GM20000 (cell line): ENCODE measurements at regions not wholly inside any gene's neighbourhood (a gene's known extent, or its start where the extent isn't known, plus 50 kb on each side); places are given as distances from the start of the nearest gene placed in this dataset.

ENCODE experiments used
- DNase-seq: peaks from one replicate; pipeline ENCODE4 v3.0.0; 2012; ENCODE audit warnings: low spot score
- CTCF ChIP-seq: IDR thresholded peaks from 2 replicates; pipeline ENCODE4 v1.5.1; 2012; ENCODE audit warnings: mild to moderate bottlenecking, control low read depth; ENCODE audit errors: extremely low read depth, missing control alignments

- no peak for TF ChIP-seq CTCF
- DNase-seq = no peak
These were observed 772.0 kb downstream of the LTN1 start for GRCh38 chr21:28220680-28221079.

GRCh38 chr21:28216976-28217523, 775.6 kb downstream of the LTN1 start:
- DNase-seq = no peak
- TF ChIP-seq CTCF = no peak

GRCh38 chr21:28215214-28215954, 777.3 kb downstream of the LTN1 start:
- TF ChIP-seq CTCF = no peak
- no peak for DNase-seq

GRCh38 chr21:28214786-28215185, 777.9 kb downstream of the LTN1 start:
- no peak for TF ChIP-seq CTCF
- no peak for DNase-seq

GRCh38 chr21:28213261-28213660, 779.4 kb downstream of the LTN1 start:
- no peak for DNase-seq
- TF ChIP-seq CTCF = no peak

GRCh38 chr21:28212061-28212460, 780.6 kb downstream of the LTN1 start:
- no peak for TF ChIP-seq CTCF

GRCh38 chr21:28207436-28208173, 785.1 kb downstream of the LTN1 start:
- DNase-seq = no peak
- TF ChIP-seq CTCF = no peak

More at GRCh38 chr21:28212061-28212460, 780.6 kb downstream of the LTN1 start:
- no peak for DNase-seq
